Hypothalamus (tissue), 51 donors: ENCODE measurements at regions not wholly inside any gene's neighbourhood (a gene's known extent, or its start where the extent isn't known, plus 50 kb on each side); places are given as distances from the start of the nearest gene placed in this dataset.
"Not testable (repeated sequence)": the region's sequence is repeated elsewhere in the genome, so short reads cannot be mapped to it uniquely, and the experiment has no call there.

Experiments
- DNase-seq, 51 donors: peaks; one replicate each; lab custom pipeline; 2025; lab: John Stamatoyannopoulos, UW

GRCh38 chr13:27327633-27328032 lies 57.0 kb downstream of the RASL11A start:
- no peak for DNase-seq

DNA sequence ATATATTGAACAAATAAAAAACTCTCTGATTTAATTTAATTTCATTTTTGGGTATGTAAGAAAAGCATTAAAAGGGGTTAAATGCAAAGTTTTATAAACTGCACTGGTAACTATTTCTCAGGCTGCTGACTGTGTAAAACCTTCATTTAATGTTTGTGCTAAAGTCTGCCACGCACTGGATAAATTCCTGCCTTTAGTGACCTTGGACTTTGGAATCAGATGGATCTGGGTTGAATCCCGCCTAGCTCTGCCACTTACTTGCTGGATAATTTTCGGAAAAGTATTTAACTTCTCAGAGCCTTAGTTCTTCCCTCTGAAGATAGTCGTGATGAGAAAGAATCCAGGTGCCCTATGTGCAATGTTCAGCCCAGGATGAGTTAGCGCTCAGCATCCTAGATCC lies 58.6 kb downstream of the RASL11A start:
- no peak for DNase-seq

GRCh38 chr13:27334774-27335435 lies 64.3 kb downstream of the RASL11A start:
- DNase-seq: peak in 1 of 51 donors; percentile 66

- no peak for DNase-seq
Observed at GRCh38 chr13:27336014-27336673, 65.5 kb downstream of the RASL11A start.

DNA sequence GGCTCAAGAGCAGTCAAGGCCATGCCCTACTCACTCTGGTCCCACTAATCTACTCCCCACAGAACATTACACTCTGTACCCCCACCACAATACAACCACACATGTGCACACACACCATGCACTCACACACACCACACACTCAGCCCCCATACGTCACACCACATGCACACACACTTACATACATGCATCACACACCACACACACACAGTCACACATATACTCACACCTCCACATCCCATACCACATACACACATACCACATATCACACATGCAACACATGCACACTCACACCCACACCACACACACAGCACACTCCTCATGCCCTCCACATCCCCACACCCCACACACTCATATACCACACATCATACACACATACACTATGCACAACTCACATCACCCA lies 67.6 kb downstream of the RASL11A start:
- DNase-seq: no peak

DNA sequence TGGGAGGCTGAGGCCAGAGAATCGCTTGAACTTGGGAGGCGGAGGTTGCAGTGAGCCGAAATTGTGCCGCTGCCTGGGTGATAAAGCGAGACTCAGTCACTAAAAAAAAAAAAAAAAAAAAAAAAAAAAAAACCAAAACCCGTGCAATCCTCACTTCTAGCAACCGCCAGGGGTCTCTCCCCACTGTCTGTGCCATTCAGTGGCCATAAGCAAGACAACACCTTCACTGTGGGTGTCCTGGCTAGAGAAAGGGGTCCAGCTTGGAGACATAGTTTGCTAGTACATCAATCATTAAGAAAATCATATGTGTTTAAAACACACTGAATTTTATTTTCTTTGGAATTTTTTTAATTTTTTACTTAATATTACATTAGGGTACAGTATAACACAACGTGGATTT lies 68.2 kb downstream of the RASL11A start:
- no peak for DNase-seq

- no peak for DNase-seq
Observed at GRCh38 chr13:27339299-27339698, 68.7 kb downstream of the RASL11A start.

DNA sequence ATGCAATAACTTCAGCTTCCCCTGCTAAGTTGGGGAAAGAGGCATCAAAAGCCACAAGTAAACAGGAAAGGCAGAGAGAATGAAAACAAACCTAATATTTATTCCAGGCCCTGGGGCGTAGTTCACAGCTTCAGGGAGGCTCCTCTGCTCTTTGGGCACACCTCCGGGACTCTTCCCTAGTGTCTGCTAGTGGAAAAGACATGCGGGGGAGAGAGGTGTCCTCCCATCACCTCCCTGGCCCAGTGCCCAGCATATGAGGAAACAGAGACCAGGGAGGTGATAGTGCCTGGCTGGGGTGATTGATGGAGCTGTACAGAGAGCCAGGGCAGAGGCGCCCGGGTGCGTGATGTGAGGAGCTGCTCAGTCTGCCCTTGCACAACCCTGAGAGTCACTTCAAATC lies 71.0 kb downstream of the RASL11A start:
- no peak for DNase-seq

GRCh38 chr13:27347211-27347772 lies 76.7 kb downstream of the RASL11A start:
- no peak for DNase-seq

DNA sequence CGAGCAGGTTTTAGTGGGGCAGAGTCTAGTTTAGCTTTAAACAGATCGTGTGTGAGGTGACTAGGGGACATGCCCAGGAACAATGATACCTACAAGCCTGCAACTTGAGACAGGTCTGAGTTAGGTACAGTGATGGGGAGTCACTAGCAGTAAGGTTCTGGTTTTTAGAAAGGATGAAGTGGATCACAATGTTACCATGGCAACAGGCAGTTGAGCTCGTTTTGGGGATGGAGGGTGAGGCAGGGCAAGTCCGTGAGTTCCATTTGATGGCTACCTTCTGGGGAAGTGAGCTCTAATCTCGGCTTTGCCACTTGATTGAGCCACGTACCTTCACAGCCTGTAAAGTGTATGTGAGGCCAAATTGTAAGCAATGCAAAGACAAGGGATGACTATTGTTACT lies 76.0 kb upstream of the GTF3A start:
- no peak for DNase-seq

DNA sequence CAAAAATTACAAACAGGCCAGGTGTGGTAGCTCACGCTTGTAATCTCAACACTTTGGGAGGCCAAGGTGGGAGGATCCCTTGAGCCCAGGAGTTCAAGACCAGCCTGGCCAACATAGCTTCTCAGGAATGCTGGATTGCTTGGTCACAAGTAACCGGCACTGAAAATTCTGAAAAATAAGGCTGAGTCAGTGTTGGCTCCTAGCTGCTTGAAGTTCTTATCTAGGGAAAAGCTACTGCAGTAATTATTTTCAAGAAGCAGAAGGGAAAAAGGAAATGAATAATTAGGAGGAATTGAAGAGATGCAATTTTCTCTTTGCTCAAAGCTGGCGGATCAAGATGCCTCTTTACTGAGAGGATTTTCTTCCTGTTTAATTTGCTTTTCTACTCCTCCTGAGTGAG lies 75.0 kb upstream of the GTF3A start:
- no peak for DNase-seq

DNA sequence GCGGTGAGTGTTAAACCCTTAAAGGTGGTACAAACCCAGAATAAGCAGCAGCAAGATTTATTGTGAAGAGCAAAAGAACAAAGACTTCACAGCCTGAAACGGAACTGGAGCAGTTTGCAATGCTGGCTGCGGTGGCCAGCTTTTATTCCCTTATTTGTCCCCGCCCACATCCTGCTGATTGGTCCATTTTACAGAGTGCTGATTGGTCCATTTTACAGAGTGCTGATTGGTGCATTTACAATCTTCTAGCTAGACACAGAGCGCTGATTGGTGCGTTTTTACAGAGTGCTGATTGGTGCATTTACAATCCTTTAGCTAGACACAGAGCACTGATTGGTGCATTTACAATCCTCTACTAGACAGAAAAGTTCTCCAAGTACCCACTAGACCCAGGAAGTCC lies 73.6 kb upstream of the GTF3A start:
- not testable (repeated sequence) for DNase-seq

DNA sequence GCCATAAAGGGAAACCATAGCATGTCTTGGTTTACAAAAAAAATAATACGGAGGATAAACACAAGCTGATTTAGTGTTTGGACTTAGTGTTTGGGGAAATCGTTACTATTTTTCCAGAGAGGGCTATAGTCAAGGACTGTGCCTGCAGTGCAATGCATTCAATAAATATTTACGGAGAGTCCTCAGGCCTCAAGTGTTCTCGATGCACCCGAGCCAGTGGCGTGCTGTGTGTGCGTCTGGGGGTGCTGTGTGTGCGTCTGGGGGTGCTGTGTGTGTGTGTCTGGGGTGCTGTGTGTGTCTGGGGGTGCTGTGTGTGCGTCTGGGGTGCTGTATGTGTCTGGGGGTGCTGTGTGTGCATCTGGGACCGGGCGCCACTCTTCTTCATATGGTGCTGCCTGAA lies 71.7 kb upstream of the GTF3A start:
- DNase-seq: no peak

- peak in 3 of 51 donors; percentile 12 to 44 (median 31) for DNase-seq
Observed at GRCh38 chr13:27353166-27353583, 71.2 kb upstream of the GTF3A start.

DNA sequence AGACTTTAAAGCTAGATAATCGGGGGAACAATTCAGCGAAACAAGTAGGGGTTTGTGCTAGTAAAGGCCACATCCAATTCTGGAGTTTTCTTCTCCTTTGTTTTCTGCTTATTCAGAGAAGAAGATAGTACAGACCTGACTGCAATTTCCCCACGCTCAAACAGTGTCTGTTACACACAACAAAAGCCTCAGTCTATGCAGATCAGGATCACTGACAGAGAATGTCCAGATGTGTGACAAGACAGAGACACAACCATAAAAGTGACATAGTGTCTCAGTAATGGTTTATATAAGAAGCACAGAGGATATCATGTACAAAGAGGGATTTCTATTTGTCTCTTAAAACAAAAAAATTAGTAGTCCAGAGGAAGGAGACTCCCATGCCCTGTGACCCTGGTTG lies 70.7 kb upstream of the GTF3A start:
- DNase-seq: peak in 1 of 51 donors; percentile 45

DNA sequence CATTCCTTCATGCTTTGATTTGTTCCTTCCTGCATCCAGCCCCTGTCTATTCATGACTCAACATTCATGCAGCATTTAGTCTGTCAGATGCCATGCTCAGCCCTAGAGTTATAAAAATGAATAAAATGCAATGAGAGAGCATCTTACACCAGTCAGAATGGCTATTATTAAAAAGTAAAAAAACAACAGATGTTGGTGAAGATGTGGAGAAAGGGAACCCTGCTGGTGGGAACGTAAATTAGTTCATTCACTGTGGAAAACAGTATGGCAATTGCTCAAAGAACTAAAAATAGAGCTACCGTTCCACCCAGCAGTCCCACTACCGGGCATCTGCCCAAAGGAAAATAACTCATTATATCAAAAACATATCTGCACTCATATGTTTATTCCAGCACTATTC lies 70.0 kb upstream of the GTF3A start:
- no peak for DNase-seq

GRCh38 chr13:27355894-27356293 lies 68.5 kb upstream of the GTF3A start:
- DNase-seq: no peak

GRCh38 chr13:27358420-27358819 lies 66.0 kb upstream of the GTF3A start:
- DNase-seq: no peak

DNA sequence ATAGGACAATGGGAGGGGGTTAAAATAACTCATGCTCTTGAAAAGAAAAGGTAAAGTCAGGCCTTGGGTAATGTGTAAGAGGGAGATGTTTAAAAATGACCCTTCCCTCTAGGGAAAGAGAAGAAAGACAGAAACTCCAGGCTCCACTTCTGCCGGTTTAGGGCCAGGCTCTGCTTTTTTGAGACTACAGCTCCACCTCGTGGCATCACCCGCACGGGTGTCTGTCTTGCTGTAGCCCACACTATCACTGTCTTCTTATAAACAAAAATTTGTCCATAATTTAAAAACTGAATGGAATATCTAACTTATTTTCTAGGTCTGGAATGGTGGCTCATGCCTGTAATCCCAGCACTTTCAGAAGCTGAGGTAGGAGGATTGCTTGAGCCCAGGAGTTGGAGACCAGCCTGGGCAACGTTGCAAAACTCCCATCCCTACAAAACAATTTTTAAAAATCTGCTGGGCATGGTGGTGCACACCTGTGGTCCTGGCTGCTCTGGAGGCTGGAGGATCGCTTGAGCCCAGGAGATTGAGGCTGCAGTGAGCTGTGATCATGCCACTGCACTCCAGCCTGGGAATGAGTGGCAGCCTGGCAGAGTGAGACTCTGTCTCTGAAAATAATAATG lies 65.1 kb upstream of the GTF3A start:
- DNase-seq: peak in 46 of 51 donors; percentile 2 to 85 (median 53)

DNA sequence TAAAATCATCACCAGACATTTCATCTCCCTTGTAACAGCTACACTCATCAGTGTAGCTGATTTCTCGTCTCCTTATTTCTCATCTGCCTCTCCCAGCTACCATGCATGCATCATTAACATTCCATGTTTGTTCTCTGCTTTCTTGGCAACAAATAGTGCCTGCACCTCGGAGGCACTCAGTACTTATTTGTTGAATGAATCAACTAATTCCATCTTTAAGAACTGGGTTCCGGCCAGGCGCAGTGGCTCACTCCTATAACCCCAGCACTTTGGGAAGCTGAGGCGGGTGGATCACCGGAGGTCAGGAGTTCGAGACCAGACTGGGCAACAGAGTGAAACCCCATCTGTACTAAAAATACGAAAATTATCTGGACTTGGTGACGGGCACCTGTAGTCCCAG lies 63.9 kb upstream of the GTF3A start:
- no peak for DNase-seq

- DNase-seq: peak in 50 of 51 donors; percentile 11 to 87 (median 62)
Observed at GRCh38 chr13:27362064-27362751, 62.2 kb upstream of the GTF3A start.
